ENCODE measurements at regions not wholly inside any gene's neighbourhood (a gene's known extent, or its start where the extent isn't known, plus 50 kb on each side); places are given as distances from the start of the nearest gene placed in this dataset.

DNA sequence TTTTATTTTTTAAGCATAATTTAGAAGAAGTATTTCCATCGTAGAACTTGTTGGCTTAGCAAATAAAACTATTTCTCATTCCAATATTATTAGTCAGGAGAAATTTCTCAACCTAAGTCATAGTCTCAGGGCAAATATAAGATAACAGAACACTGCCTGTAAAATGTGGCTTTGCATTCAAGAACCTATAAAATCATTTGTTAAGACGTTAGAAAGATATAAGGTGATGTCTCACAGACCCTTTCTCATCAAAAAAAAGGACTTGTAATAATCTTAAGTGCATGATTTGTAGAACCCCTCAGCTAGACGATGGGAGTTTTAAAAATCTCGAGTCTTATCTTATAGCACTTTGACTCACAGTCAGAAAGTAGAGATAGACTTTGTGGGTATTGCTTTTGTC lies 314.7 kb upstream of the CFAP20DC start:
- TF ChIP-seq POLR2AphosphoS5 (IDR thresholded peaks at IDR 0.05; ENCODE audit: low read depth, low read length): no peak
- TF ChIP-seq SIN3A (IDR thresholded peaks at IDR 0.05; ENCODE audit: borderline replicate concordance, insufficient read depth, low read length): no peak
- TF ChIP-seq TAF1 (IDR thresholded peaks at IDR 0.05; ENCODE audit: borderline replicate concordance, insufficient read depth, low read length): no peak
